RWPE2 (cell line): ENCODE measurements at regions not wholly inside any gene's neighbourhood (a gene's known extent, or its start where the extent isn't known, plus 50 kb on each side); places are given as distances from the start of the nearest gene placed in this dataset.

Experiments
- ATAC-seq: fragments of 200-7000 bp; cut with Tn5 transposase; 3 replicates; pipeline ENCODE4 v1.9.1; 2021; ENCODE audit warnings: low read depth
- DNase-seq: peaks from one replicate; pipeline ENCODE4 v3.0.0-alpha.2; 2020; ENCODE audit warnings: low spot score
- H3K27ac ChIP-seq: fragments of 450-650 bp; 2 replicates; pipeline ENCODE4 v1.5.1; 2017; ENCODE audit warnings: mild to moderate bottlenecking; ENCODE audit not compliant: poor library complexity, severe bottlenecking
- H3K27me3 ChIP-seq: fragments of 250-450 bp; sonication (Bioruptor Pico); 2 replicates; pipeline ENCODE4 v1.5.1; 2021; ENCODE audit warnings: mild to moderate bottlenecking, moderate library complexity; ENCODE audit not compliant: insufficient read depth, poor library complexity, severe bottlenecking
- H3K36me3 ChIP-seq: fragments of 250-450 bp; sonication (Bioruptor Pico); 2 replicates; pipeline ENCODE4 v1.5.1; 2020; ENCODE audit warnings: low read depth, mild to moderate bottlenecking, moderate library complexity
- H3K4me1 ChIP-seq: fragments of 250-450 bp; sonication (Bioruptor Pico); 2 replicates; pipeline ENCODE4 v1.5.1; 2021; ENCODE audit warnings: mild to moderate bottlenecking, moderate library complexity; ENCODE audit not compliant: insufficient read depth, poor library complexity, severe bottlenecking
- H3K4me3 ChIP-seq: fragments of 250-450 bp; sonication (Bioruptor Pico); 2 replicates; pipeline ENCODE4 v1.5.1; 2021; ENCODE audit warnings: mild to moderate bottlenecking, moderate library complexity; ENCODE audit not compliant: severe bottlenecking
- H3K9me3 ChIP-seq: fragments of 250-450 bp; sonication (Bioruptor Pico); 2 replicates; pipeline ENCODE4 v1.5.1; 2021; ENCODE audit warnings: mild to moderate bottlenecking, moderate library complexity; ENCODE audit not compliant: severe bottlenecking
- TF ChIP-seq, protein P1 (sequence below): fragments of 450-650 bp; IDR thresholded peaks from one replicate; pipeline ENCODE4 v1.5.1; 2017; ENCODE audit warnings: mild to moderate bottlenecking, moderate library complexity; ENCODE audit not compliant: poor library complexity, severe bottlenecking

DNA sequence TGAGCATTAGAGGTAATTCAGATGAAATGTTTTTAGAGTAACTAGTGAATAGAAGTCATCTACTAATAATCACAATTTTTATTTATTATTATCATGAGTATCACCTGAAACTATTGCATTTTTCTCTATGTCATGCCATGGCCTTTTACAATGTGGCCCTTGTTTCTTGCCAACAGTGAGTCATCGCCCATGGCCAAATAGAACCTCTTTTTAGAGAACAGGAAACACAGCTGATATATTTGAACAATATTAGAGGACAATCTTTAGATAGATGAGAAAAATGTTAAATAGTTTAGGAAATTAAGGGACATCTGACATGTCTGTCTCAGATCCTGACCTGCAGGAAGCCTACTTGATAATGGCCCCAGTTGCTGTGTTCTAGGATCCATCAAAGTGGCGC is 1584.4 kb upstream of the GOT2 start:
- Histone ChIP-seq H3K4me3 (no peak overlapping the region), H3K27ac (no peak overlapping the region), H3K27me3 (no peaks in the 10 kb centered on the region), H3K36me3 (no peaks in the 10 kb centered on the region), H3K9me3 (no peaks in the 10 kb centered on the region), H3K4me1 (no peaks in the 10 kb centered on the region)
- DNase-seq (no peak), ATAC-seq (no peak)
- TF ChIP-seq, protein P1, sequence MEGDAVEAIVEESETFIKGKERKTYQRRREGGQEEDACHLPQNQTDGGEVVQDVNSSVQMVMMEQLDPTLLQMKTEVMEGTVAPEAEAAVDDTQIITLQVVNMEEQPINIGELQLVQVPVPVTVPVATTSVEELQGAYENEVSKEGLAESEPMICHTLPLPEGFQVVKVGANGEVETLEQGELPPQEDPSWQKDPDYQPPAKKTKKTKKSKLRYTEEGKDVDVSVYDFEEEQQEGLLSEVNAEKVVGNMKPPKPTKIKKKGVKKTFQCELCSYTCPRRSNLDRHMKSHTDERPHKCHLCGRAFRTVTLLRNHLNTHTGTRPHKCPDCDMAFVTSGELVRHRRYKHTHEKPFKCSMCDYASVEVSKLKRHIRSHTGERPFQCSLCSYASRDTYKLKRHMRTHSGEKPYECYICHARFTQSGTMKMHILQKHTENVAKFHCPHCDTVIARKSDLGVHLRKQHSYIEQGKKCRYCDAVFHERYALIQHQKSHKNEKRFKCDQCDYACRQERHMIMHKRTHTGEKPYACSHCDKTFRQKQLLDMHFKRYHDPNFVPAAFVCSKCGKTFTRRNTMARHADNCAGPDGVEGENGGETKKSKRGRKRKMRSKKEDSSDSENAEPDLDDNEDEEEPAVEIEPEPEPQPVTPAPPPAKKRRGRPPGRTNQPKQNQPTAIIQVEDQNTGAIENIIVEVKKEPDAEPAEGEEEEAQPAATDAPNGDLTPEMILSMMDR = no peak

DNA sequence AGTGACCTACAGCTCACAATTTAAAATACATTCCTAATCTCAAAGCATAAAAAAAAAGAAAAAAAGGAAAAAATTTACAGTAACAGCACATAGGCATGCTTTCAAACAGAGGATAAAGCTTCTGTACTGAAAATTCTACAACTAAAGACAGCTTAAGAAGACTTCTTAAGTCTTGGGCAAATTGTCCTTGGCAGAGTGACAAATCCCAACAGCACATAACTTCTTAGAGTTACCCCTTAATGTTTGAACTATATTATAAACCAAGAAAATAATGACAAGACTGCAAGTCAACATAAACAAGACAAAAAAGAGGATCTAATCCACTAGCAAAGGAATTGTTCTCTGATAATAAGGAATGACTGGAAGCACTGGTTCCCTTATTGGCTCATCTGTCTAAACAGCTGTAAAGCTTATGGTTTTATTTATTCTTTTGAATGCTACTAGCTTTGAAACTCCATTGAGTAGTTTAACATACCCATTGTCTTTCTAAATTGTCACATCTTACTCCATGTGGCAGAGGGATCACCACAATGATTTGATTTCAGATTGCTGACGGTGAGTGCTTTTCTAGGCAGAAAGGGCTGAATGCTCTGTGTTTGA is 1576.8 kb upstream of the GOT2 start:
- Histone ChIP-seq H3K27ac (no peak overlapping the region), H3K9me3 (no peaks in the 10 kb centered on the region), H3K27me3 (no peaks in the 10 kb centered on the region), H3K4me3 (no peak overlapping the region), H3K36me3 (no peaks in the 10 kb centered on the region), H3K4me1 (no peaks in the 10 kb centered on the region)
- TF ChIP-seq, protein P1 = no peak
- DNase-seq = no peak
- ATAC-seq = no peak

DNA sequence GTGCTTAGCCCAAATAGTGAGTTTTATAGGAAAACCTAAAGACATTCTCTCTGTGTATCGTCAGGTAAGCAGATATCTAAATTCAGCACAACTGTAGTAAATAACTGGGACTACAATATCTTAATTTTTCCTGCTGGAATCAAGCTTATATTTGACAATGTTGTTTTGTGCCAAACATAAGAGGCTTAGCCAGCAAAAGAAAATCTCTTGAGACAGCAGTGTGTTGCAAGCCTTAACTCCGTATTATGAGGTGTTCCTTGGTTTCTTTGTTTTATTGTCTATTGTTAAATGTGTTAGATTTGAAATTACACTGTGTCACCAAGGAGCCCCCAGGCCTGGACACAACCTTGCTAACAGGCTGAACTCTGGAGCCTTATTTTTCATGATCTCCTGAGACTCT is 1570.6 kb upstream of the GOT2 start:
- no peak for DNase-seq
- Histone ChIP-seq H3K27me3 (no peaks in the 10 kb centered on the region), H3K9me3 (no peaks in the 10 kb centered on the region), H3K27ac (no peak overlapping the region), H3K36me3 (no peaks in the 10 kb centered on the region), H3K4me1 (no peaks in the 10 kb centered on the region), H3K4me3 (no peak overlapping the region)
- ATAC-seq = no peak
- TF ChIP-seq, protein P1 = no peak

DNA sequence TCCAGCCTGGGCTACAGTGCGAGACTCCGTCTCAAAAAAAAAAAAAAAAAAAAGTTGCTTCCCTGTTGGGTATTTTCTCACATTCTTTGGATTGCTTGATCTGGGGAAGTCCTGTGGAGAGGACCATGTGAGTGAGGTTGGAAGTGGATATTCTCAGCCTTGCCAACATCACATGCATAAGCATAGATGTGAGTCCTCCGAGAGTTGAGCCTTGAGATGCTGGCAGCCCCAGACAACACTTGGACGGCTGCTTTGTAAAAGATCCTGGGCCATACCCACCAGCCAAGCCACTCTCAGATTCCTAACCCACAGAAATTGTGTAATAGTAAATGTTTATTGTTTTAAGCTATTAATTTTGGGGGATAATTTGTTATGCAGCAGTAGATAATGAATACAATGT is 1570.0 kb upstream of the GOT2 start:
- H3K4me1 ChIP-seq = no peaks in the 10 kb centered on the region
- TF ChIP-seq, protein P1 = no peak
- H3K9me3 ChIP-seq = no peaks in the 10 kb centered on the region
- no peak overlapping the region for H3K27ac ChIP-seq
- H3K27me3 ChIP-seq = no peaks in the 10 kb centered on the region
- H3K4me3 ChIP-seq = no peak overlapping the region
- ATAC-seq = no peak
- no peak for DNase-seq
- H3K36me3 ChIP-seq = no peaks in the 10 kb centered on the region

DNA sequence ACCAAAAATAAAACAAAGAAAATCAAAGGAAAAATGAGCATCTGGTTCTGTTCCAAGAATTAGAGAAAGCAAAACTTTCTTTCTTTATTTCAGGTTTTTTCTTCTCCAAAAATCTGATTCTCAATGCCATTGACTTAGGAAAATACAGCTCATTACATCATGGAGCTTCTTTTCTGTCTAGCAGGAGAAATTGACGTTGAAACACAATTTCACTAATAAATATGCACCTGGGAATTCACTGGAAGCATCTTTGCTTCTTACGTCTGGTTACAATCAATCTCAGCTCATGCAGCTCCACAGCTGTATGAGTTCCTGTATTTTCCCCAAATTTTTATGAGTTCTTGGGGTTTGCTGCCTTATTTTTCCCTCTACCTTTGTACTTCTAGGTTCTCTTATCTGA is 1568.6 kb upstream of the GOT2 start:
- H3K27me3 ChIP-seq = no peaks in the 10 kb centered on the region
- H3K27ac ChIP-seq = no peak overlapping the region
- H3K9me3 ChIP-seq = no peaks in the 10 kb centered on the region
- DNase-seq (no peak), ATAC-seq (no peak)
- H3K36me3 ChIP-seq = no peaks in the 10 kb centered on the region
- no peaks in the 10 kb centered on the region for H3K4me1 ChIP-seq
- TF ChIP-seq, protein P1 = no peak
- no peak overlapping the region for H3K4me3 ChIP-seq
